A549 (cell line): ENCODE measurements at regions not wholly inside any gene's neighbourhood (a gene's known extent, or its start where the extent isn't known, plus 50 kb on each side); places are given as distances from the start of the nearest gene placed in this dataset.

Experiments used
- CBX2 ChIP-seq: fragments of 200-600 bp; sonication (generic); IDR thresholded peaks from 2 replicates; pipeline ENCODE4 v1.6.1; 2016; ENCODE audit warnings: low read depth, mild to moderate bottlenecking, borderline replicate concordance
- EP300 ChIP-seq, 2 experiments: fragments of >200 bp; sonication (Bioruptor Twin); formaldehyde crosslinking; IDR thresholded peaks; 2 replicates in 1 of 2; 3 replicates in 1 of 2; pipeline ENCODE4 v1.6.1; 2016 to 2017
- ESRRA ChIP-seq: fragments of 150-350 bp; IDR thresholded peaks from 2 replicates; pipeline ENCODE4 v1.6.1; 2014; ENCODE audit warnings: mild to moderate bottlenecking, low read length, borderline replicate concordance
- FOXS1 ChIP-seq: fragments of 250-450 bp; sonication (Bioruptor Pico); IDR thresholded peaks from 2 replicates; pipeline ENCODE4 v1.5.0; 2020; ENCODE audit warnings: mild to moderate bottlenecking, moderate library complexity
- HDAC2 ChIP-seq: fragments of 200-600 bp; sonication (generic); IDR thresholded peaks from 2 replicates; pipeline ENCODE4 v1.6.1; 2016
- KDM1A ChIP-seq: fragments of 200-600 bp; sonication (generic); IDR thresholded peaks from 2 replicates; pipeline ENCODE4 v1.6.1; 2016; ENCODE audit warnings: low read depth, mild to moderate bottlenecking
- MYC ChIP-seq: IDR thresholded peaks from 2 replicates; pipeline ENCODE4 v1.6.1; 2012; ENCODE audit warnings: mild to moderate bottlenecking, inconsistent platforms, low read length, improper control_type of control experiment, borderline replicate concordance
- PHF8 ChIP-seq: fragments of 200-600 bp; sonication (generic); IDR thresholded peaks from 2 replicates; pipeline ENCODE4 v1.6.1; 2016; ENCODE audit warnings: low read depth, mild to moderate bottlenecking, antibody characterized with exemption, moderate library complexity, borderline replicate concordance
- POLR2A ChIP-seq: IDR thresholded peaks from 2 replicates; pipeline ENCODE4 v1.6.1; 2012; ENCODE audit warnings: mild to moderate bottlenecking, low read length
- RCOR1 ChIP-seq: fragments of 150-350 bp; IDR thresholded peaks from 2 replicates; pipeline ENCODE4 v1.6.1; 2014; ENCODE audit warnings: antibody characterized with exemption, low read length, low read depth
- SMC3 ChIP-seq: fragments of >200 bp; sonication (Bioruptor Twin); formaldehyde crosslinking; IDR thresholded peaks from 3 replicates; pipeline ENCODE4 v1.6.1; 2018; ENCODE audit warnings: inconsistent platforms
- TFCP2L1 ChIP-seq: fragments of 250-450 bp; sonication (Bioruptor Pico); IDR thresholded peaks from 2 replicates; pipeline ENCODE4 v1.5.0; 2021; ENCODE audit warnings: mild to moderate bottlenecking
- TF ChIP-seq, protein P1 (sequence below): fragments of >200 bp; sonication (Bioruptor Twin); formaldehyde crosslinking; IDR thresholded peaks from 3 replicates; pipeline ENCODE4 v1.5.1; 2016

DNA sequence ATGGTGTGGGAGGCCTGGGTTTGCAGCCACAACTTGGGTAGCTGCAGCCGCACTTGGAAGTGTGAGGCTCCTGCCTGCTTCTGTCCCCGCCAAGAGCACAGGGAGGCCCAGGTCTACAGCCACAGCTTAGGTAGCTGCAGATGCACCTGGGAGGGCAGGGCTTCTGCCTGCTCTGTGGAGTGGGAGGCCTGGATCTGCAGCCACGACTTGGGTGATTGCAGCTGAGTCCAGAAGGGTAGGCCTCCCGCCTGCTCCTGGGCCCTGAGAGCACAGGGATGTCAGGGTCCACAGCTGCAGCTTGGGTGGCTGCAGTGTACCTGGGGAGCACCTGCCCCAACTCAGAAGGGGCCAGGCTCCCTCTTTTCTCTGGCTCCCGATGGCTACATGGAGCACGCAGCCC, 287.3 kb downstream of the AEBP2 start:
- TF ChIP-seq, protein P1, sequence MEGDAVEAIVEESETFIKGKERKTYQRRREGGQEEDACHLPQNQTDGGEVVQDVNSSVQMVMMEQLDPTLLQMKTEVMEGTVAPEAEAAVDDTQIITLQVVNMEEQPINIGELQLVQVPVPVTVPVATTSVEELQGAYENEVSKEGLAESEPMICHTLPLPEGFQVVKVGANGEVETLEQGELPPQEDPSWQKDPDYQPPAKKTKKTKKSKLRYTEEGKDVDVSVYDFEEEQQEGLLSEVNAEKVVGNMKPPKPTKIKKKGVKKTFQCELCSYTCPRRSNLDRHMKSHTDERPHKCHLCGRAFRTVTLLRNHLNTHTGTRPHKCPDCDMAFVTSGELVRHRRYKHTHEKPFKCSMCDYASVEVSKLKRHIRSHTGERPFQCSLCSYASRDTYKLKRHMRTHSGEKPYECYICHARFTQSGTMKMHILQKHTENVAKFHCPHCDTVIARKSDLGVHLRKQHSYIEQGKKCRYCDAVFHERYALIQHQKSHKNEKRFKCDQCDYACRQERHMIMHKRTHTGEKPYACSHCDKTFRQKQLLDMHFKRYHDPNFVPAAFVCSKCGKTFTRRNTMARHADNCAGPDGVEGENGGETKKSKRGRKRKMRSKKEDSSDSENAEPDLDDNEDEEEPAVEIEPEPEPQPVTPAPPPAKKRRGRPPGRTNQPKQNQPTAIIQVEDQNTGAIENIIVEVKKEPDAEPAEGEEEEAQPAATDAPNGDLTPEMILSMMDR, result no peak
- TF ChIP-seq ESRRA (no peak), EP300 (IDR thresholded peaks at IDR 0.05) (no peak), PHF8 (no peak), FOXS1 (CRISPR knock-in tag) (no peak), POLR2A (no peak), KDM1A (no peak), MYC (no peak), SMC3 (no peak), RCOR1 (no peak), CBX2 (no peak), HDAC2 (no peak), TFCP2L1 (CRISPR knock-in tag) (no peak)
